ENCODE measurements at regions not wholly inside any gene's neighbourhood (a gene's known extent, or its start where the extent isn't known, plus 50 kb on each side); places are given as distances from the start of the nearest gene placed in this dataset.

DNA sequence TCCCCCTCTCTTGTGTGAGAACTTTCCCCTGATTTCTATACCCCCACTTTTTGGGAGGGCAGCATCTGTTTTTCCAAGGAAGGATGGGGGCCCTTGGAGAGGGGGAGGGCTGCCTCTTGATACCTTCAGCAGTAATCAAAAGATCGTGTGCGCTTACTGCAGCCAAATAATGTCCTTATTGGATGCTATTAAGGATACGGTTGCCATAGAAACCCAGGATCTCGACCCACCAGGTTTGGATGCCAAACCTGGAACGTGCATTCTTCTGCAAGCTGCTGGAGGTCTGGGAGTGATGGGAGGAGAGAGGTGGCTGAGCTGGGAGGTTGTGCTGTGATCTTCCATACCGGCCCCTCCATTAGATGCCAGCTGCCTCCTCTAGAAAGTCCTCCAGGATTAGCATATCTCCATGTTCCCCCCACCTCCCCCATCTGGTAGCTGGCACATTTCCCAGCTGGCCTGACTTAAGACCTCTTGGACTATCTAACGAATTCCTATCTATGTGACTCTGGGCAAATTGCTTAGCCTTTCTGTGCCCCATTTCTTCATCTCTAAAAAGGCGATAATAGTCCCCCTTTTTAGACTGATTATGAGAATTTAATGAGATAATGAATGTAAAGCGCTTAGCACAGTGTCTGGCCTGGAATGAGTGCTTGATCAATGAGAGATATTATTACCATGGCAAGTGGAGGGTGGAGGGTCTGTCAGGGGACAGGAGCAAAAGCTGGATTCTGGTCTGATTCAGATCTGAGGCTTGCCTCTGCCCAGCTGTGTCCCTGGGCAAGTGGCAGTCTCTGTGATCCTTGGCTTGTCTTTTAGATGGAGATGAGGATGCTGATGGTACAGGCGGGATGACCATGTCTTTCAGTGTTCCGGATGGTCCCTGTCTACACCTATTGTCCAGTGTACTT lies 78.5 kb upstream of the PCBD1 start:
- DNase-seq = no peak

DNA sequence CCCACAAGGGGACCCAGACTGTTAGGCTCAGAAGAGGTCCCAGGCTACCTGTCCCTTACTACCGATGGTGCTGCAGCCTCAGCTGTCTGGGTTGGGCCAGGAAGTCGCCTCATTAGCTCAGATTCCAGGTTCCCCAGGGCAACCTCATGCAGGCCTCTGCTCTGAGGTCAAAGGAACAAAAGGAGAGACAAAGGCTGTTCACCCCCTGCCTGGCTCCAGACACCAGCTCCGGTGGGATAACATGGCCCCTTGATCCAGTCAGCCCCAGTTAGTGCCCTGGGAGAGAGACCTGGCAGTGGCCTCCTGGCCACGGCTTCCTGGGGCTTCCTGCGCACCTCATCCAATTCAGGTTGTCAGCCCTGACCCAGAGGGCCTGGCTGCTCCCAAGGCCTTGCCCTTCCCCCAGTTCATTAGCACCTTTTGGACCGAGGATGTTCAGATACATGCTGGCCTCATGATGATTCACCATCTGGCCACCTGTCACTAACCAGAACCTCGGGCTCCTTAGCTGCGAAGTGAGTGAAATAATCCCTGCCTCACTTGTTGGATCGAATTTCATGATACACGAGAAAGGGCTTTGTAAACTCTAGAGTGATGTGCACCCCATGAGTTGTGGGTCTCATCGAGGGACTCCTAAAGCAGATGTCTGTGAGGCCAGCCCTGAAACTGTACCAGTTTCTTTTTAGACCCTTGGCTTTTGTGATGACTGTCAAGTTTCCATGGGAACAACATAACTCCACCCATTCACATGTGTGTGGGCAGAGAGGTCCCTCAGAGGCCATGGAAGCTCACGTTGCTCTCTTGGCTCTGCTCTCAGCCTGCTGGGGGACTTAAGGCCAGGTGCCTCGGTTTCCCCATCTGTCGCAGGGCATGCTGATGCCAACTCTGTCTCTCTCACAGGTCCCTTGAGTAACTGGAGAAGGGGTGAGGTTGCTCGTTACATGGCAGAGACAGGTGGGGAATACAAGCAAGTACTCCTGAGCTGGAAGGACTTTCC lies 79.5 kb upstream of the PCBD1 start:
- peak; percentile 55 for DNase-seq

DNA sequence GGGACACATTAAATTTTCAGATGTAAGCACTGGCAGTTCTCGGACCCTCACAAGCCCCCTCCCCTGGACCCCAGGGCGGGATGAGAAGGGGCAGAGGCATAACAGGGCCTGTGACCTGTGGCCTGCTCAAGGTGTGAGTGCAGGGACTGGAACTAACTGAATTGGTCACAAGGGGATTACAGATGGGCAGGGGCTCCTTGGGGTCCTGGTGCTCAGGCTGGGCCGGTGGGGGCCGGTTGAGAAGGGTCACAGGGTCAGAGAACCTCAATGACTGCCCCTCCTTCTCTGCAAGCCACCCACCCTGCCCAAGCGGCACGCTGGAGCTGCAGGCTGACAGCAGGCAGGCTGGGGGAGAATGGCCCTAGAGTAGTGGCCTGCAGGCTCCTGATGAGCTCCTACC lies 80.8 kb upstream of the PCBD1 start:
- DNase-seq = no peak

DNA sequence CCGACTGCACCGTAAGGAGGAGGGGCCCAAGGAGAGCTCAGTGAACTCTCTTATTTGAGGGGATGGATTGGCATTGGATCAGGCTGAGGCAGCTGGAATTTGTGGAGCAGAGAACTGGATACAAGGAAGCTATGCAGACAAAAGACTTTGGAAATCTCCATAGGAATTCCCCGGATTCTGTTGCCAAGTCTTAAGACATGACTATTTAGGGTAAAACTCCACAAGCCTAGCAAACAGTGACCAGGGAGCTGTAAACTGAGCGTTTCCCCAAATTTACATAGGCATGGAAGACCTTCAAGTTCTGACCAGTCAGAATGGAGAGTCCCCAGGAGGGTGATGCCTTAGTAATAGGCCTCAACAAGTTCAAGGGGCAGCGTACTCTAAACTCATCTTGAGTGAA lies 82.5 kb upstream of the PCBD1 start:
- DNase-seq = peak; percentile 39

DNA sequence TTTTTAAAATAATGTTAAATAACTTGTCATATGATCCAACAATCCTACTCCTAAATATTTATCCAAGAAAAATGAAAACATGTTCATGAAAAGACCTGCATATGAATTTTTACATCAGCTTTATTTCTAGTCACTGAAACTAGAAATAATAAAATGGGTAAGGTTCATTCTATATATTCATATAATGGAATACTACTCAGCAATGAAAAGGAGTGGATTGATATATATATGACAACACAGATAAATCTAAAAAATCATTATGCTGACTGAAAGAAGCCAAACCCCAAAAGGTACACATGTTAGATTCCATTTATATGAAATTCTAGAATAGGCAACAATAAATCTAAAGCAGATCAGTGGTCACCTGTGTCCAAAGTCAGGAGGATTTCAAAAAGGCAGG lies 84.9 kb upstream of the PCBD1 start:
- DNase-seq = no peak

DNA sequence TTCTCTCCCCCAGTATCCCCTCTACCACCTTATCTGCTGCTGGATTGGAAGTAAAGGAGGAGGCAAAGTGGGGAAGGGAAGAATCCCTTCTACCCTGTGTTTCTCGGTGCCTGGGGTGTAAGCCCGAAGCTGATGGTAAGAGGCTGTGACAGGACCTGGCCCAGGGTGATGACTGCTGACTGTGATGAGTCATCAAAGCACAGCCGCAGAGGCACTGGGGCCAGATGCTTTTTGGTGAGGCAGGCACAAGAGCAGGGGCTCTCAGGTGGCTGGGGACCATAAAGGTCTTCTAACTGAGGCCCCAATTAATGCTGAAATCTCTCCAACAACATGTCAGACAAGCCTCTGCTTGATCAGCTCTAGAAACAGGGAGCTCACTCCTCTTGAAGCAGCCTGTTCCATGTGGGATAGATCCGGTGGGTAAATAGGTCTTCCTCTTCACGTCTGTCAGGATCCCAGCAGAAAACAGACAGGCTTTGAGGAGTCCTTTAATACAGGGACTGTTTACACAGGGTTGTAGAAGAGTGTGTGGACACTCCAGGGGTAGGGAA lies 86.1 kb upstream of the PCBD1 start:
- no peak for DNase-seq

DNA sequence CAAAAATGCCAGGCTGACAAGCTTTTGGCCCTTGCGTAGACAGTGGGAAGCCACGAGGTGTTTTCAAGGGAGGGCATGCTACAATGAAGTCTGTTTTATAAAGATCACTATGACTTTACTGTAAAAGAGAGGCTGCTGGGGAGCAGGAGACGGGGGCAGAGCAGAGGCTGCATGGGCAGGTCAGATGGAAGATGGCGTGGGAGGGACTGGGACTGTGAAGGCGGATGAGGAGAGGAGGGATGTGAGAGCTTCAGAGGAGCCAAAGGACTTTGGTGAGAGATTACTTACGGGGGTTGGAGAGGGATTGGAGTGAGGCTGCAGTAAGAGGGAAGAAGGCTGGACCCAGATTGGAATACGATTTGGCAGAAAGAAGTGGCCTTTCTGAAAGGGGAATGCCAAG lies 86.6 kb upstream of the PCBD1 start:
- DNase-seq = no peak

DNA sequence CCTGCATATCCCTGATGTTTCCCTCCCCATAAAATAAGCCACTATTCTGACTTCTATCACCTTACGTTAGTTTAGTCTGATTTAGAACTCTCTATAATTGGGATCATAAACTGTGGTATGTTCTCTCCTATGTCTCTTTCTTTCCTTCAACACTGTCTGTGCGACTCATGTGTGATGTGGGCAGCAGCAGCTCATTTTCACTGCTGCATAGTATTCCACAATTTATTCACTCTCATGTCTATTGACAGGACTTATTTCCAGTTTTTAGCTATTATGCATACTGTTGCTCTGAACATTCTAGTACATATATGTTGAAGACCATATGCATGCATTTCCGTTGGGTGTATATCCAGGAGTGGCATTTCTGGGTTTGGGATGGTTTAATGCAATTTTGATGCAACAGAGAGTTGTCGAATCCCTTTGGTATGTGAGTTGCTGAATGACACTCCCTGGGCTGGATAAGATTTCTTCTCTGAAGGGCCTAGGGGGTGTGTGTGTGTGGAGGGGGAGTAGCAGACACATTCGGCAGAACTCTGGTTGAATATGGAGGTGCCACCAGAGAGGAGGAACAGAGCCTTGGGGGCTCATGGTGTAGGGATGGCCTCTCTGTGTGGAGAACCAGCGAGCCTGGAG lies 87.8 kb upstream of the PCBD1 start:
- DNase-seq = no peak

DNA sequence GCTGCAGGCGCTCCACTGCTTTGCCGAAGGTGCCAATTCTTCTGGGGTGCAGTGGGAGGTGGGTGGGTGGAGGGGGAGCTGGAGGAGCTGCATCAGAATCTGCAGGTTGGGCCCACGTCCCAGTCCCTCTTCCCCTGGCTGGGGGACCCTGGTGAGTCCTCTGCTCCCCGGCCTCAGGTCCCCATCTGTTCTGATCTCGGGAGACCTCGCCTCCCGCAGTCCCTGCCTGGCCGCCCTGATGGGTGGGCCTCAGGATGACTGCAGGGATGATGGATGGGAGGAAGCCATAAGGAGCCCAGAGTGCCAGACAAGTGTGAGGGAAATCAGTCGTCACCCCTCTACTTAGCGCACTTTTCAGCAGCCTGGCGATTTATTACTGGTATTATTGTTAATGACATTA lies 89.3 kb upstream of the PCBD1 start:
- DNase-seq = no peak

DNA sequence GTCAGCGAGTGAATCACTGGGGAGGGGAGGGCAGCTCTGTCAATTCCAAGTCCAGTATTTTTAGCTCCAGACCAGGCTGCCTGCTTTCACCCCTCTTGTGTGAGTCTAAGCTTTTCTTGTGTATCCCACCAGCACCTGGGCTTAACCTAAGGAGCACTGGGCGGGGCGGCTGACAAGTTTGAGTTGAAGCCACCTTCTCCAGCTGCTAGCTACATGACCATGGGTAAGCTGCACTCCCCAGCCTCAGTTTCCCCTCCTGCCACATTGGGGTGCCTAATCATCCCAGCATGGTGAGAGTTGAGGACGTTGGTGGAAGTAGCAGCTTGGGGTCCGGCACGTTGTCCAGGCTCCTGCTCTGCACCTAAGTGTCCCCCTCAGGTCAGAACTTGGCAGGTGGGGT lies 89.8 kb upstream of the PCBD1 start:
- no peak for DNase-seq

DNA sequence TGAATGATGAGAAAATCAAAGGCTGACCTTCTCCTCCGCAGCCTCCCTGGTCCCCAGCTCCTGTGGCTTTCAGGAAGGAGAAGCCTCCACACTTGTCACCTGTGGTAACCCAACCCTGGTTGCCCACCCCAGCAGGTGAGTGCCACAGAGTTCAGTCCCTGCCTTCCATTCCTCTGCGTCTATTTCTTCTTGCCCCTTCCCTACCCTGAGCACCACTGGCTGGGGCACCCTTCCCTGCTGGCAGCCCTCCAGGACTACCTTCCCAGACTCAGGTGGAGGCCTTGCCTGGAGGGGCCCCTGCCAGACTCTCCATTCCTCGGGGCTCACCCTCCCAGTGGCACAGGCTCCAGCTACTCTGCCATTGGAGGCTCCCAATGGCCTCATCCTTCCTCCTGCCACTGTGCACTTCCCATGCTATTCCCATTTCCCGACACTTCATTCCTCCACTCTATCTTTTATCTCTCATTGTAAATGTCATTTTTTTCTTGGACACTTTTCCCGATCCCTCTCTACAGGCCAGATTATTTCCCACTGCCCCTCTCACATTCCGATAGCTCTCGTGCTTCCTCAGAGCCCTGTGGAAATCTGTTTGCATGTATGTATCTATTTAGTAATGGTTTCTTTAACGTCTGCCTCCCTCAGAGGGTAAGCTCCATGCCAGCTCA lies 90.6 kb upstream of the PCBD1 start:
- DNase-seq = no peak

DNA sequence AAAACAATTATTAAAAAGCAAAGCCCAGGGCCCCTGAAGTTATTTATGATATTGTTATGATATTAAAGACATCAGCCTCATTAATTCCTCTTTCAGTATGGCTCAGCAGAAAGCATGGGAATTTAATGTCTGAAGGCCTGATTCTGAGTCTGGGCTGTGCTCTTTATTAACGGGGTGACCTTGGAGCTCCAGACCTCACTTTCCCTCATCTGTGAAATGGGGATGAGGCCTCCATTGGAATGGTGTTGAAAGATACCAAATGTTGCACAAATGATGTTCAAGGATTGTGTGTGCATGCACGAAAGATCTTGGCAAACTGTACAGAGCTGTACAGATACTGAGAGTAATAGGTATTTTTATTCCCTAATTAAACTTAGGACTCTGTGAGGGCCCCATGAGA lies 92.3 kb upstream of the PCBD1 start:
- no peak for DNase-seq

DNA sequence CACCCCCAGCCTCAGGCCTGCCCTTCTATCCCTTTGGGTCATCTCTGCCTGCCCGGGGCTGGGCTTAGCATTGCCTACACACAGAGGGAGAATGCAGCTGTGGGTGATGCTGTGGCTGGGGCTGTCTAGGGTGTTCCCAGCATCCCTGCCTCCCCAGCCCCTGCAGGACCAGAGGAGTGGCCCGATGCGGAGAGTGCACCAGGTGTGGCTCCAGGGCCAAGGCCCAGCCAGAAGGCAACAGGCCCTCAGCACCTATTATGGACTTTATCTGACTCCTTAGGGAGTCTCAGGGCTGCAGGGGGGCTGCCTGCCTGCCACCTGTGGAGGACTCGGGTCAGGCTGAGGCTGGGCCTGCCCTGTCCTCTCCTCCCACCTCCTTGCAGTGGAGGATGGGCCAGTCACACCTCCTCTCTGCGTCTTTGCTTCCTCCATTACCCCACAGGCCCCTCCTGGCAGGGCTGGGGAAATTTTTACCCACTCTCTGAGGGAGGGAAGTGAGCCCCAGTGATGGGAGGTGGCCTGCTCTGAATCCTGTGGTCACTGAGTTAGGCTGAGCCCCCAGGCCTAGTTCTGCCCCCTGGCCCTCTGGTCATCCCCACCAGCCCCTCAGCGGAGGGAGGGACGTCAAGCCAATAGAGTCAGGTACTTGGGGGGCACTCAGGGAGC lies 92.9 kb upstream of the PCBD1 start:
- DNase-seq = no peak

DNA sequence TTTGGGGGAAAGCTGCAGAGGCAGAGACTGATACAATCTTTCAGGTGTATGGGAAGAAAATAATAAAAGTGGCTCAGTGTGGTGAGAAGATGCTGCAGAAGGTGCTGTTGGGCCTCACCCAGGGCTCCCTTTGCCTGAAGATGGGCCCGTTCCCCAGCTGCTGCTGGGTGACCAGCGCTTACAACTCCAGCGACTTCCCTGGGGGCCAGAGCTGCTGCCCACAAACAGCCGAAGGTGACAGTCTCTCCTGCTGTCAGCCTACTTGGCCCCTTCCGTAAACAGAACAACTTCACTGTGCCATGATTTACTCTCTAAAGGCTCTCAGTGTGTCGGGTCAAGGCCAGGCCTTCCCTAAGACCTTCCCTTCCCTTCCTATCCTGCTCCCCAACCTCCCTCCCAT lies 93.6 kb upstream of the PCBD1 start:
- no peak for DNase-seq

DNA sequence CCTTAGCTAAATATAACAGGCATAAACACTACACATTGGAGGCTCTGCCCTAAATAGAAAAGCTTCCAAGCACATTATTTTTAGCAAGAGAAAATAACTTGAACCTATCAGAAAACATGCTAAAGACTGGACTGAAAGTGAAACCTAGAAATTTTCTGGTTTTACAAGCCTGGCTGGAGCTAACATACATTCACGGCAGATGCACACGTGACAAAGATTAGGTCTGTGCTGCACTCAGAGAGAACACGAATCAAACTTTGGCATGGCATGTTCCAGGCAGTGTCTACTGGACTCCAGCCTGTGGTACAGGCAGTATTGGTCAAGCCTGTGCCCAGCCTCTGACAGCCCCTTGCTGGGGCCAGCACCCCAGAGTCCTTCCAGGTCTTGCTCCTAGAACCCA lies 94.1 kb upstream of the PCBD1 start:
- DNase-seq = no peak

DNA sequence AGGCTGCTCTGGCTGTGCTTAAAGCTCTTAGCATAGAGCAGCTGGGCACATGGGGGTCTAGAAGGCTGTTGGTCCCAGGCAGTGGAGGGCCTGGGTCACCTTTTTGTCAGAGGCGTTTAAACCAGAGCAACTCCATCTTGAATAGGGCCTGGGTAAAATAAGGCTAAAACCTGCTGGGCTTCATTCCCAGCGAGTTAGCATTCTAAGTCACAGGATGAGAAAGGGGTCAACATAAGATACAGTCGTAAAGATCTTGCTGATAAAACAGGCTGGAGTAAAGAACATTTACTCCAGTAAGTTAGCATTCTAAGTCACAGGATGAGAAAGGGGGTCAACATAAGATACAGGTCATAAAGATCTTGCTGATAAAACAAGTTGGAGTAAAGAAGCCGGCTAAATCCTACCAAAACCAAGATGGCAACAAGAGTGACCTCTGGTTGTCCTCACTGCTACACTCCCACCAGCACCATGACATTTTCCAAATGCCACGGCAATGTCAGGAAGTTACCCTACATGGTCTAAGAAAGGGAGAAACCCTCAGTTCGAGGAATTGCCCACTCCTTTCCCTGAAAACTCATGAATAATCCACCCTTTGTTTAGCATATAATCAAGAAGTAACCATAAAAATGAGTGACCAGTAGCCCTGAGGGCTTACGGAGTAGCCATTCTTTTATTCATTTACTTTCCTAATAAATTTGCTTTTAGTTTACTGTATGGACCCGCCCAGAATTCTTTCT lies 96.8 kb upstream of the PCBD1 start:
- no peak for DNase-seq

DNA sequence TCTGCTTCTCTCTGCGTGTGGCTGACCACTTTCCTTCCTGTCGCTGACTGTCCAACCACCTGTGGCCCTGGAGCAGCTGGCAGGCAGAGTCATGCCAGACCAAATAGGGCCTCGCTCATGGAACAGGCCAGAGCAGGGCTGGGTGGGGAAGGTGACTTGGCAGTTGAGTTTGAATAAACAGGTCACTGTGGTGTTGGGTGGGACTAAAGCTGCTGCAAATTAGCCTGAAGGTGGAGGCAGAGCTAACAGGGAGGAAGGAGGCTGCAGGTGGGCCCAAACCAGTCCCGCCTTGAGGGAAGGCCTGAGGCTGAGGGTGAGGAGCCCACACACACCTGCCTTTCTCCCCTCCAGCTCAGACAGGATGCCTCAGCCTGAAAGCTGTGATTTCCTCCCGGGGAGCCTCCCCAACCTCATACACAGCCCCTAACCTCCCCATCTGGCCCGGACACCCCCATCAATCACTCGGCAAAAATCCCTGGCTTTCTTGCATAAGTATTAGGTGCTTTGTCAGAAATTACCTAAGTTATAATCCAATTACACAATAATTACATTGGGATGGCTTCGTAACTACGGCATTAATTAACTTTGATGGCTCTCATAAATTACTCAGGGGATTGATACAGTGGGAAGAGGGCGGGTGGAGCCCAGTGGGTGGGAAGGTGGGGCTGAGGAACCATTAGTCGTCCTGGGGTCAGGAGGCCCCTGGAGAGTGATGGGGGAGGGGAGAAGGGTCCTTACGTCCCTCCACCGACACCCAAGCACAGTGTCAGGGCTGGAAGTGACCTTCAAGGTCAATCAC lies 97.7 kb upstream of the PCBD1 start:
- DNase-seq = peak; percentile 35

DNA sequence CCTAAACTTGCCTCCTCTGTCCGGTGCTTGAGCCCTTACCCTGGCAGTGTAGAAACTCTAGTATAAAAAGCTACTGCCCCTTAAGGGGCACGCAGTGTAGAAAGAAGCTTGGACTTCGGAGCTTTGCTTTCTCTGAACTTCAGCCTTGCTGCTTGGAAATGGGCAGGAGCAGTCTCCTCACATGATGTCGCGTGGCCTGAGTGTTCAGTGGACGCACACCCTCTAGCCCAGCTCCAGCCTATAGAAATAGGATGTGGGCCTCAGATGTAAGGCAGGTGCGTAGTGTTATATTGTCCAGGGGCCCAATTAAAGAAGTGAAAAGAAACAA lies 98.2 kb upstream of the PCBD1 start:
- no peak for DNase-seq

DNA sequence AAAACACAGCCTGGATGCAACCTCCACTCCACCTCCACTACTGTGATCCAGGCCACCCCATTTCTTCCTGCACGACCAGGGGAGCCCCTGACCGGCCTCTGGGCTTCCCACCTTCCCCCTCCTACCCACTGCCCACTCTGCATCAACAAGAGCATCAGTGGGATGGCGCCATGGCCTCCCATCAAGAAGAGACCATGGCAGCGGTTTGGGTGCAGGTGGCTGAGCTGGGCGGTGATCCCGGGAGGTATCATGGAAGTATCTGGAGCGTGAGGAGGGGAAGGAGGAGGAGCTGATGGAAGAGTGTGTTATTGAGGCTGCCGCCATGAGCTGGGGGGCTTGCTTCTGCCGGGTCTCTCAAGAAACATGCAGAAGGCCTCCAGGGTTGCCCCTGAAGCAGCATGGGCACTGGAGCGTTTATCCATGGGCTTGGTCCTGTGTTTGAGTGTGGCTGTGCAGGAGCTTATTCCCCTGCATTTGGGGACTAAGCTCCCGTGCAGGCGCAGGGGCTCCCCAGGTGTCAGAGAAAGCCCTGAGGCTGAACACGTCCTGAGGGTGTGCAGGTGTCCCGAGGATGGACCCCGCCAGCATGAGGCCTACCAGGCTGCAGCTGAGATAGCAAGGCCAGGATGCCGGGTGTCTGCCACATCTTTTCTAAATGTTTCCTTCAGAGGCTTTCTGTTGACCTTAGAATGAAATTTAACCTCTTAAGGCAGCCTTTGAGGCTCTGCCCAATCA lies 99.2 kb upstream of the PCBD1 start:
- DNase-seq = no peak

All from tongue (tissue), 1 donor.